ENCODE measurements at regions not wholly inside any gene's neighbourhood (a gene's known extent, or its start where the extent isn't known, plus 50 kb on each side); places are given as distances from the start of the nearest gene placed in this dataset.

DNA sequence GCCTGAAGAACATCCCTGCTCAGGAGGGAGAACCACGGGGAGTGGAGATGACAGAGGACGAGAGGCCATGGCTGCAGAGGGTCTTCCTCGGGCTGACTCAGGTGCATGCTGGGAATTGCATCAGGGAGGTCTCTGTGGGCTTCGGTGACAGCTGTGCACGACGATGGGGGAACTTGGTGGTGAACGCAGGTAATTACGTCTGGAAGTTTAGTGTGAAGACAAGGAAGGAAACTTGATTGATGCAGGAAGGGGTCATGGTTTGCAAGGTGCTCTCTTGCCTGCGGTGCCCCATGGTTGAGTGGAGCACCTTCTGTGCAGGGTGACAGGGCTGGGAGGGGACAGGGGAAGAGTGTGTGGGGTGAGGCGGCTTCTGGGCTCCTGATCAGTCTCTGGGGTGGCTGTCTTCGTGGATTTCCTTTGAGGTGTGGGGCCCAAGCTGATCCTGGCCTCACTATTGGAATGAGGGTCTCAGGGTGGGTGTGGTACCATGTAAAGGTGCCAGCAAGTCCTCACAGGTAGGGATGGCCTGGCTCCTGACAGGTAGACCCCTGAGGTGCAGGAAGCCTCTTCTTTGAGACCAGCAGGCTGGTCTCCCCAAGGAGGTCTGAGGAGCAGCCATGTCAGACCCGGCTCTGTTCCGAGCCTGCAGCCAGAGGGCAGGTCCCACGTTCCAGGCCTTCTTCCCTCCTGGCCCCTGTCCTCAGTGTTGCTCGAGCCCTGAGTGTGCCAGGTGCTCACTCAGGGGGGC lies 1020.1 kb downstream of the TBC1D22A start:
- DNase-seq, result no peak

DNA sequence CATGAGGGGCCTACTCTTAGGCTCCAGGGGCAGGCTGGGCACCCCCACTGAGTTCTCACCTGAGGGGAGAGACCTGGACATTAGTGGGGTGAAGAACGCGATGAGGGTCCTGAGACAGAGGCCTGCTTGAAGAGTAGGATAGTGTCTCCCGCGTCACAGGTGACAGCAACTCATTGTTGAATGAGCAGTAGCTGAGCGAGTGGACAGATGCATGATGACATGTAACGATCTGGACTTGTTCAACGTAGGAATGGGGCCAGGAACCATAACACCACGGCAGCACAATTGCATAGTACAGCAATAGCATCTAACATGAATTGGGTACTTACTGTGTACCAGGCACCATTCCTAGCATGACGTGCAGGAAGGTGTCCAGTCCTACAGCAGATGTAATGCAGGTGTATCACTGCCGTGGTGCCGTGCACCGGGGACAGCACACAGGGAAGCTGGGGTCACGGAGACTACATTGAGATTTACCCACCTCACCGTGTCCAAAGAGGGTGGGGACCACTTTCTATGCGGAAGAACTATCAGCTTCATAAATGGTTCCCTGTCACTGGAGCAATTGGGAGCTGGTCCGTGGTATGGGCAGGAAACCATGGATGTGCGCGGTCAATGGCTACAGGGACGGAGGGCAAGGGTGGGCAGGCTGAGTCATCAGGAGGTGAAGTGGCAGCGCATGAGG lies 1019.1 kb downstream of the TBC1D22A start:
- no peak for DNase-seq

DNA sequence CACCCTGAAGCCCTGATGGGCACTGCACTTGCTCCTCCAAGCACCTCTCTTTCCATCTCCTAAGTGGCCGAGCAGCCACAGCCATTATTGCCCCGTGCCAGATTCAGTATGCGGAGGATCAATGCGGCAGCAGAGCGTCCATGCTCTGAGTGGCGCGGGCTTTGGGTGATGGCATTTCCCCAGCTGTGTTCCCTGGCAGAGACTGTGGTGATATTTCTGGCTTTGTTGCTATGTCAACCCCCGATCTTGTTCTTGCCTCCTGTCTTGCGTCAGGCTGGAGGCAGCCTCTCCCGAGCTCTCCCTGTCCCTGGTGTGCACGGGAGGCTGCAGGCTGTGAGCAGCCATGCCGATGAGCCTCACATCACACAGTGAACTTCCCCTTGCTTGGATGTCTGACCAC lies 1018.6 kb downstream of the TBC1D22A start:
- DNase-seq, result no peak

DNA sequence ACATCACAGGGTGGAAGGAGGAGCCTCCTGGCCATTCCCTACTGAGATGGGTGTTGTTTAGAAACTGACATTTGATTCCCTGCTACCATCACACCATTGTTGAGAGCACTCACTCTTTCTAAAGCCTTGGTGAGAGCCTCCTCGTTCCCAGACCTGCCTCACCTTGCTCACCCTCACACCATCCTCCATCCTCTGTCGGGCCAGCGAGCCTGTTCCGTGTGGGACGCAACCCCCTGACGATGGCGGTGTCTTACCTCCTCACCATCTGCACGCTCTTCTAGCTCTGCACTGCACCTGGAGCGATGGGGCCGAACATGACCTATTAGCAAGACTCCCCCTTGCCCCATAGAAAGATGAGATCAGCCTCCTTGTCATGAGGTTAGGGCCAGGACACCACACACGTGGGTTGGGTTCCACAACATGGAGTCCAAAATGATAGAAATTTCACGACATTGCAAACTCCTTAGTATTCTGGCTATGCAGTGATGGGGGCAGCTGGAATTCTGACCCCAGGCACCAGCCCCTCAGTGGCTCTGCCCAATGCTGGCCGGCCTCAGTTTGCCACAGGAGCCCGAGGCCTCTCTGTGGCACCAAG lies 1017.9 kb downstream of the TBC1D22A start:
- DNase-seq, result no peak

DNA sequence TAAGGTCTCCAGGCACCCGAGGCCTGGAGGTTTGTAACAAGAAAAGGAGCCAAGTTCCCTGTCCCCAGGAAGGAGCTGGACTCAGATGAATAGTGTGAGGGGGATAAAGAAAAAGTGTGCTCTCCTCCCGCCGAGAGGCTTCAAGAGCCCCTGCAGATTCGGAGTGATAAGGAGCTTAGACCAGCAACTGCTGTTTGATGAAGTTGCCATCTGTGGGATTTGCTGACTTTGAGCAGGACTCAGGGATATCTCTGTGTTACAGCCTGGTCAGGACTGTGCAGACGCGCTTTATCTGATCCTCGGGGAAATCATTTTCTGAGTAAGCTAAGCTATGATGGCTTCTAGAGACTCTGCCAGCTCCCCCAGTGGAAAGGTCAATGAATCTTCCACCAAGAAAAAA lies 1017.0 kb downstream of the TBC1D22A start:
- no peak for DNase-seq

DNA sequence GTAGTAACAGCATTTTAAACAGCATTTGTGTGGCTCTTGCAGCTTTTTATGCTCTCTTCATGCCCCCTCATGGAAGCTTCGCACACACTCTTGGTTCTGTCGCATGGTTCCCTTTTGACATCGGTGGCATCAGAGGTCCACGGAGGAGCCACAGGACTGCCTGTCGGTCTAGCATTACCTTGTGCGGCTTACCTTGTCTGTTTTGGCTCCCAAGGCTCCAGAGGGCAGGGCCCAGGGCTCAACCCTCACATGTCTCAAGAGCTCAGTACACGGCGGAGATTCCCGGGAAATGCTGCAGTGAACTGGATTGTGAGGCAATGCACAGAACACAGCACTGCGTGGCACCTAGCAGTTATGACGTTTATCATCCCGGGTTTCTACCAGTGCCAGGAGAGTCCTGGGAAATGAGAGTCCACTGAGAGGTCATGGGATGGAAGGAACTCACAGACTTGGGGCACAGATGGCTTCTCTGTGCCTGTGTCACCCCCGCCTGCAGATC lies 1015.8 kb downstream of the TBC1D22A start:
- no peak for DNase-seq

DNA sequence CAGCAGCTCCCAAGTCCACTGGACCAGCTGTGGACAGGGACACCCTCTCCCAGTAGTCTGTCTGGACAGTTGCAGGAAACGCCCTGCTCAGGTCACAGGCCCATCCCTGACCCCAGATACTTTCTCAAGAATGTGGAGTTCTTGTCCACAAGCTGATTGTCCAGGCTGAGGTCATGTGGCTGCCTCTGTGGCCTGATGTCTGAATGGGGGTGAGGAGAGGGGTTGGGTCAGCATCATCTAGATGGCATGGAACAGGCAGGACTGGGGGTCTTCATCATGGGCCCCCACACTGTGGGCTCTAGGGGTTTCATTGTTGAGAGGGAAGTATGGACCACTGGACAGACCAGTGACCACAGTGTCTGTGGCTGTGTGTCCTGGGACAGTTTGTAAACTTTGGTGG lies 1015.0 kb downstream of the TBC1D22A start:
- DNase-seq, result no peak

DNA sequence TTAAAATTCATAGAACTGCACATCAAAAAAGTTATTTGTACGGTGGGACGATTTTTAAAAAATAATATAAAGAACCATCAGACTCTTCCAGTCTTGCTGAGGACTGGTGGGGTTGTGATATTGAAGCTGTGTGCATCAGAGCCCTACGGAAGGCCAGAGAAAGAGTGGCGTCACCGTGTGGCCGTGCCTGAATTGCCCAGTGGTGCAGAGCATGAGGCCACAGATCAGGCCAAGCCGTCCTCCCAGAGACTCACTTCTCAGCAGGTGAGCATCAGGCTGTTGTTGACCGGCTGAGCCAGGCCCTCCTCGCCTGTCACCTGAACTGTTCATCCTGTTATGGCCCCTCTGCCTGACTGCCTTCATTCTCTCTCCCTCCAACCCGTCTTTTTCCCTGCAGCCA lies 1013.9 kb downstream of the TBC1D22A start:
- DNase-seq, result no peak

DNA sequence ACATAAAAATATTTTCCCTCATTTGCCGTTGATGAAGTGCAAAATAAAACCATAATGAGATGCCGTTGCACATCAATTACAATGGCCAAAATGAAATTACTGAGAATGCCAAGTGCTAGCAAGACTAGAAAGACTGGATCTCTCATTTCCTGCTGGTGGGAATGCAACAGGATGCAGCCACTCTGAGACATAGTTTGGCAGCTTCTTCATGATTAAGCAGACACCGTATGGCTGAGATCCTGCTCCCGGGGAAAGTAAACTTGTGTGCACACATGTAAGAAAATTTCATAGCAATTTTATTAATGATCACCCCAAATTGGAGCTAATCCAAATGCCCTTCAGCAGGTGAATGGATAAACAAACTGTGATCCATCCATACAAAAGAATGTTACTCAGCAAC lies 1013.2 kb downstream of the TBC1D22A start:
- no peak for DNase-seq

DNA sequence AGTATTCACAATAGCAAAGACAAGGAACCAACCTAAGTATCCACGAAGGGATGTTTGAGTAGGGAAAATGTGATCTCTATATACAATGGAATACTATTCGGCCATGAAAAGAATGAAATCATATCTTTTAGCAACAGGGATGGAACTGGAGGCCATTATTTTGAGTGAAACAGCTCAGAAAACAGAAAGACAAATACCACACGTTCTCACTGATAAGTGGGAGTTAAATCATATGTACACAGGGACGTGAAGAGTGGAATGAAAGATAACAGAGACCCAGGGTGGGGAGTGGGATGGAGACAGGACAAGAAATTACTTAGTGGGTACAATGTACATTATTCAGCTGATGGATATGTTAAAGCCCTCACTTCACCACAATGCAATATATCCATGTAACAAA lies 1012.7 kb downstream of the TBC1D22A start:
- no peak for DNase-seq

DNA sequence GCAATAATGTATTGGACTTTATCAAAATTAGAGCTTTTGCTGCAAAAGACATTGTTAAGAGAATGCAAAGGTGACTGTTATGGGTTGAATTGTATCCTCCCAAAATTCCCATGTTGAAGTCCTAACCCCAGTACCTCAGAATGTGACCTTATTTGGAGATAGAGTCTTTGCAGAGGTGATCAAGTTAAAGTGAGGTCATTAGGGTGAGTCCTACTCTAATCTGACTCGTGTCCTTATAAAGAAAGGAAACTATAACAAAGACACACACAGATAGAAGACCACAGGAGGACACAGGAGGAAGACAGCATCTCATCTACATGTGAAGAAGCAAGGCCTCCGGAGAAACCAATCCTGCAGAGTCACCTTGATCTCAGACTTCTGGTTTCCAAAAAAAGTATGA lies 1011.2 kb downstream of the TBC1D22A start:
- no peak for DNase-seq

DNA sequence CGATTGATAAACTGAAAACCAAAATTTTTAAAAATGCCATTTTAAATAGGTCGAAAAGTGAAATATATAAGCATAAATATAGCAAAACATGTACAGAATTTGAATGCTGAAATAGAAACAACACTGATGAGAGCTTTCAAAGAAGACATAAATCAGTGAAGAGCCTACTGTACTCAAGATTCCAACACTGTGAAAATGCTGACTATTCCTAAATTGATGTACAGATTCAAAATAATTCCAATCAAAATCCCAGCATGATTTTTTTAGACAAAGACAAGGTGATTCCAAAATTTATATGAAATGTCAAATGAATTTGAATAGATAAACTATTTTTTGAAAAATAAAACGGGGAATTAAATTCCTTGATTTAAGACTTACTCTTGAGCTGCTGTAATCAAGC lies 1010.4 kb downstream of the TBC1D22A start:
- no peak for DNase-seq

DNA sequence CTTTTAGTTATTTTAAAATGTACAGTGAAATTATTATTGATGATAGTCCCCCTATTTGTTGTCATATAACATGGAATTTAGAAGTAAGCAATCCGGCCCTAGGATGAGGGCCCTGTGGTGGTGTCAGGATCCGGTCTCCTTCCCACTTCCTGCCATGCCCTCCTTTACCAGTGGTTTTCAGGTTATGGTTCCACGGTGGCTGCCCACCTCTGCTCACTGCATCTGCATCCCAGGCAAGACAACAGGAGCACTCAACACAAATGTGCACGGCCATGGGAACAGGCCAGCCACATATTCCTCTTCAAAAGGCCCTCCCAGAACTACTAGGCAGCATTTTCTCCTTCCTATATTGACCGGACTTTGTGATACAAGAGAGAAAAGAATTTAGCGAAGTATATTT lies 1007.2 kb downstream of the TBC1D22A start:
- no peak for DNase-seq

DNA sequence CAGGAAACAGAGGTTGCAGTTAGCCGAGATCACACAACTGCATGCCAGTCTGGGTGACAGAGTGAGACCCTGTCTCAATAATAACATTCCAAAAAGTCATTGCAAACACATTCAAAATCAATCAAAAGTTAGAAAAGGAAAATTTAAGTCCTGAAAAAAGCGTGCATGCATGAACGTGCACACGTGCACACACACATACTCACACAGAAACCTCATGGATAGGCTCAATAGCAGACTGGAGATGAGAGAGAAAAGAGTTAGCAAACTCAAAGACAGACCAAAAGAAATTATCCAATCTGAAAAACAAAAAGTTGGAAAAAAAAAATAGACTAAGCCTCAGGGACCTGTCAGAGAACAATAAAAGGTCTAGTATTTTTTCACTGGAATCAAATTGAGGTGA lies 1005.6 kb downstream of the TBC1D22A start:
- no peak for DNase-seq

DNA sequence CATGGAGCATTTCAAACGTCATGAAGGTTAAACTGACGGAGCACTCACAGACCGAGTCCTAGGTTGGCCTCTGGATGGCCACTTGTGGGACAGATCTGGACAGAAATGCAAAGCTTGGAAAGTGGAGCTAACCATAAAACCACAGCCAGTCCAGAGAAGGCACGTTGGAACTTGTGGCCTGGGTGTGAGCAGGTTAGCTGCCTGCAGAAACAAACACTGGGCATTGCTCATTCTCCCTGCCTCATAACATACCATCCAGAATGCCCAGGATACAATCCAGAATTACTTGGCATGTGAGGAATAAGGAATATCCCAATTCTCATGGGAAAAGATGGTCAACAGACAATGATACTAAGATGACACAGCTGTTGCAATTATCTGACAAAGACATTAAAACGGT lies 1005.0 kb downstream of the TBC1D22A start:
- DNase-seq, result no peak

DNA sequence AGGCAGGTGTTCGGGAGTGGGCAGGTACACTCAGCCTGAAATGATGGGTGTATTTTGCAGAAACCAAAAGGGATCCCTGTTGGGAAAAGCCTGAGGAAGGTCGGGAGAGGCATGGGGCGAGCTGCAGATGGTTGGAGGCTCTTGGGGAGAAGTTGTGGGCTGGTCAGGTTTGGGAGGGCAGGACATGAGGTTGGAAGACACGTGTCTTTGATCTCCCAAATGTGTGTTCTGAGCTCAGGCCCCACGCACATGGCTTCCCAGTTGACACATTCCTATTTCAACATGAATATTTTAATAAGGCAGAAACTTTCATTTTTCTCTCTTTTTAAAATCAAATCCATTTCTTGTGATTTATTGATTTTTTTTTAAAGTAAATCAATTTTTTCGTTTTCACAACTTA lies 1003.3 kb downstream of the TBC1D22A start:
- no peak for DNase-seq

DNA sequence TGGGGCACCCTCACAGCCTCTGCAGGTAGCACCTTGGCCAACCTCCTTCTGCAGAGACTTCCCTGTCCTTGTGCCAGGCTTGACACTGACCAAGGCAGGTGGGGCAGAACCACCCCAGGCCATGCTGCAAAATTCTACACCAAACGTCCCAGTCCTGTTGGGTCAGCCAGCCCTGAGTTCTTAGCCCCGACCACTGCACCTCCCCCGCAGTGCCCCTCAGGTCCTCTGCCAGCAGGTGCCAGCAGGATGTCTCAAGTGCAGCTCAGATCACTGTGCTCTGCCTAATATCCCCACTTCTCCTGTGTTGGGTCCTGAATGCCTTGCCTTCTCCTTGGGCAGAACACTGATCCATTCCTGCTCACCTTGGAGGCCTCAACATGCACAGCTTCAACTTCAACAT lies 999.7 kb downstream of the TBC1D22A start:
- no peak for DNase-seq

DNA sequence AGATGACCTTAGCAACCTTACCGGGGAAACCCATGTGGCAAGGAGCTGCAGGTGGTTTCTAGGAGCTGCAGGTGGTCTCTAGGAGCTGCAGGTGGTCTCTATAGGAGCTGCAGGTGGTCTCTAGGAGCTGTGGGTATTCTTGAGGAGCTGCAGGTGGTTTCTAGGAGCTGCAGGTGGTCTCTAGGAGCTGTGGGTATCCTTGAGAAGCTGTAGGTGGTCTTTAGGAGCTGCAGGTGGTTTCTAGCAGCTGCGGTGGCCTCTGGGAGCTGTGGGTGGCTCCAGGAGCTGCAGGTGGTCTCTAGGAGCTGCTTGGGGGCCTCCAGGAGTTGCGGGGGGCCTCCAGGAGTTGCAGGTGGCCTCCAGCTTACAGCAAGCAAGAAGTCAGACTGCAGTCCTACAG lies 997.5 kb downstream of the TBC1D22A start:
- no peak for DNase-seq

DNA sequence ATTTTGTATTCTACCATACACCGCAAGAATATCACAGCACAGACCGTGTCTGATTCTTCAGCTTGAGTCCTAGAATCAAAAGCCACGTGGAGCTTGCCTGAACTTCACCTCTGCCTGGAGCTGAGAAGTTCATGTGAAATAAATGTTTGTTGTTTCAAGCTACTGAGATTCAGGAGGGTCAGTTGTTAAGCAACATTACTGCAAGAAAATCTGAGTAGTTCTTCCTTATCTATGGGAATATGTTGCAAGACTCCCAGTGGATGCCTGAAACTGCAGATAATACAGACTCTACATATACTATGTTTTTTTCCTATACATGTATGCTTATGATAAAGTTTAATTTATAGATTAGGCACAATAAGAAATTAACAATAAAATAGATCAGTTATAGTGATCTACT lies 995.3 kb downstream of the TBC1D22A start:
- no peak for DNase-seq

DNA sequence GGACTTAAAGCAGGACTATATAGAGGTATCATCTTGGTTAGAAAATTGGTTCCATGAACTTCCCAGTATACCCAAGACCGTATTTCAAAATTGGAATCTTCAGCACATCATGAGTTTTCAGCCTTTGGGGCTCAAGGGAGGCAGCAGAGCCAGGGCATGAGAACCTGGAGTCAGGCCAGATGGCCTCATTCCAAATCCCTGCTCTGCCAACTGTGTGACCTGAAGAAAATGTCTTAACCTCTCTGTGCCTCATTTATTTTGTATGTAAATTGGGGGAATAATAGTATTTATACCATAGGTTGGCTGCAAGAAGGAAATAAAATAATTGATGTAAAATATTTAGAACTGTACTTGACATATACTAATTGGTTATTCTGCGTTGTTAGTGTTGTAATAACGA lies 987.6 kb downstream of the TBC1D22A start:
- no peak for DNase-seq

DNA sequence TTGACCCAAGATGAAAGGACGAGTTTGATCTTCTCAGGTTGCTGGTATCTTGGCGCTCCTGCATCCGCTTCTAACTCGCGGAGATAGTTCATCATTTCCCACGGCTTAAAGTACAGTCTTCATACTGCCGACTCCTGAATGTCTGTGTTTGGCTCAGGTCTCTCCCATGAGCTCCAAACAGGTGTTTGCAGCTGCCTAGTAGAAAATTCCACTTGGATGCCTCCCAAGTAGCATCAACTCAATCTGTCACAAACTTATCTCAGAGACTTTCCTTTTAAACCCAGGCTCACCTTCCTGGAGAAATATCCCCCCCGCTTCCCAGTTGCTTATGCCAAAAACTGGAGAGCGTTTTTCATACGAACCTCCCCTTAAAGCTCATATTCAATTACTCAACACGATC lies 986.5 kb downstream of the TBC1D22A start:
- no peak for DNase-seq

DNA sequence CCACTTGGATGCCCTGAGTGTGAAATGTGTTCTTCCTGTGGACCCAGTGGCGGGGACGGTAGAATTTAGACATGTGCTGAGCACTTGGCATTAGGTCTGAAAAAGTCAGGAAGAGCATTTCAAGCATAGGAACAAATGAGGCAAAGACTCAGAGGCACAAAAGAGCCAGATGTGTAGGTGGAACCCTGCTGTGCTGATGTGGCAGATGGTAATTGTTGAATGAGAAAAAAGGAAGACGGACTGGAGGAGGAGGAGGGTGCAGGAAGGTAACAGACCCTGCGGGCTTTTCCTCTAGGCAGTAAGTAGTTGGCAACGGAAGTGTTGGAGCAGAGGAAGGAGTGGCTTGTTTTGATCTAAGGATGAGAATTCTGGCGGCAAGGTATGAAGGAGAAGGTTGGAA lies 985.8 kb downstream of the TBC1D22A start:
- no peak for DNase-seq

DNA sequence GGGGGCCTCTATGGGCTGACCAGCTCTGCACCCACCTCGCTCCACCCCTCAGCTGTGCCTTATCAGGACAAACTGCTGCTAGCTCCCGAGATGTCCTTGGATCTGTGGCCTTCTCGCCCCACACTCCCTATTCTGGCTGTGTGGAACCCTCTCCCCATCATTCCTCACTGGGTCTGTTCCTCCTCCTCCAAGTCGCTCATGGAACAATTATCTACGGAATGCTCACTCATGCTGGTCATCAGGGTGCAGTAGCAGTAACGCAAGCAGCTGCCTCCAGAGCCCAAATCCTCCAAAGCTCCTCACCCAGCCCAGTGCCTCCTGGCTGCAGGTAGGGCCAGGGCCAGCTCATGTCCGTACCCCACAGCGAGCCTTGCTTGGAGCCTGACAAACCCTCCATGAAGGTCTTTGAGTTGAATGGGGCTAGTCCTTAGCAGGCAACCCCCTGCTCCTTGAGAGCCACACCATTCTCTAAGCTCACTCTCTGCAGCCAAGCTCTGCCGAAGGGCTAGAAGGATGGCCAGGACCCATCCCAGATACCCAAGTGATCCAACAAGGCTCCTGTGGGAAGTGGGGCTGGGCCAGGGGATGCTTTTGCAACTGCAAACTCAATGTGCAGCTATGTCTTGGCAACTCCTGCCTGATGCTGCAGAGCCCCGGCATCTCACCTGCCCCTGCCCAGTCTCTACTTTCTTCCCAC lies 977.8 kb downstream of the TBC1D22A start:
- DNase-seq, result no peak
